Subcutaneous abdominal adipose tissue (tissue), 5 donors: ENCODE measurements at regions not wholly inside any gene's neighbourhood (a gene's known extent, or its start where the extent isn't known, plus 50 kb on each side); places are given as distances from the start of the nearest gene placed in this dataset.
"Not testable (repeated sequence)": the region's sequence is repeated elsewhere in the genome, so short reads cannot be mapped to it uniquely, and the experiment has no call there.

ENCODE experiments used
- H3K27ac ChIP-seq: one replicate; pipeline ENCODE4 v1.7.0; 2013; ENCODE audit warnings: low read depth, mild to moderate bottlenecking, inconsistent platforms, low read length, moderate library complexity
- H3K27me3 ChIP-seq, 5 donors: one replicate each; pipeline ENCODE4 v1.7.0; 2013; ENCODE audit warnings: low read length in 5 of 5, inconsistent platforms in 1 of 5; ENCODE audit not compliant: control insufficient read depth in 5 of 5, insufficient read depth in 4 of 5
- H3K36me3 ChIP-seq, 5 donors: one replicate each; pipeline ENCODE4 v1.7.0; 2013; ENCODE audit warnings: low read length in 5 of 5; ENCODE audit not compliant: control insufficient read depth in 5 of 5, insufficient read depth in 5 of 5
- H3K4me1 ChIP-seq, 5 donors: one replicate each; pipeline ENCODE4 v1.7.0; 2013; ENCODE audit warnings: low read length in 5 of 5, mild to moderate bottlenecking in 3 of 5, moderate library complexity in 1 of 5; ENCODE audit not compliant: control insufficient read depth in 5 of 5, insufficient read depth in 5 of 5
- H3K4me3 ChIP-seq, 5 donors: one replicate each; pipeline ENCODE4 v1.7.0; 2013; ENCODE audit warnings: low read length in 5 of 5, low read depth in 1 of 5
- H3K9ac ChIP-seq, 5 donors: one replicate each; pipeline ENCODE4 v1.7.0; 2013; ENCODE audit warnings: low read length in 5 of 5, mild to moderate bottlenecking in 4 of 5, moderate library complexity in 3 of 5
- H3K9me3 ChIP-seq, 5 donors: one replicate each; pipeline ENCODE4 v1.7.0; 2013; ENCODE audit warnings: low read length in 5 of 5; ENCODE audit not compliant: control insufficient read depth in 5 of 5
- donor health status: healthy.
- donor health status: healthy.
- donor health status: healthy.
- donor health status: healthy.
- donor health status: healthy.

DNA sequence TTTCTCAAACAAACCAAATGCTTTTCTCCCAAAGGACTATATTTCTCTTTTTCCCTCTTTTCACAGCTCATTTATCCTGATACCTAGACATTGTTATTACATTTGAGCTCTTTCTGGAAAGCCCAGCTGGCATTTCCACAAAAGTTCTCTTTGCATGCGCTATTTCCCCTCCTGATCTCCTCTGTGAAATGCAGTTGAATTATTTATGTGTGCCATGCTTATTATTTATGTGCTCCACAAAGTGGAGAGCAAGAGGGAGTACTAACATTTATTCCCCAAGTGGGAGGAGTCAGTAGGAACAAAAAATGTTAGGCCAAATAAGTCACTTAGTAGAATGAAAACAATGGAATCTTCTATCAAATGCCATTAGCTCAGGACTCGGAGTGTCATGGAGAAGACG, 626.6 kb upstream of the IGFBP7 start:
- no peak overlapping the region for H3K9ac ChIP-seq
- H3K27ac ChIP-seq, result no peak overlapping the region
- H3K36me3 ChIP-seq, result no peaks in the 10 kb centered on the region
- H3K27me3 ChIP-seq, result no peaks in the 10 kb centered on the region
- H3K4me3 ChIP-seq, result no peak overlapping the region
- no peaks in the 10 kb centered on the region for H3K9me3 ChIP-seq
- no peaks in the 10 kb centered on the region for H3K4me1 ChIP-seq

DNA sequence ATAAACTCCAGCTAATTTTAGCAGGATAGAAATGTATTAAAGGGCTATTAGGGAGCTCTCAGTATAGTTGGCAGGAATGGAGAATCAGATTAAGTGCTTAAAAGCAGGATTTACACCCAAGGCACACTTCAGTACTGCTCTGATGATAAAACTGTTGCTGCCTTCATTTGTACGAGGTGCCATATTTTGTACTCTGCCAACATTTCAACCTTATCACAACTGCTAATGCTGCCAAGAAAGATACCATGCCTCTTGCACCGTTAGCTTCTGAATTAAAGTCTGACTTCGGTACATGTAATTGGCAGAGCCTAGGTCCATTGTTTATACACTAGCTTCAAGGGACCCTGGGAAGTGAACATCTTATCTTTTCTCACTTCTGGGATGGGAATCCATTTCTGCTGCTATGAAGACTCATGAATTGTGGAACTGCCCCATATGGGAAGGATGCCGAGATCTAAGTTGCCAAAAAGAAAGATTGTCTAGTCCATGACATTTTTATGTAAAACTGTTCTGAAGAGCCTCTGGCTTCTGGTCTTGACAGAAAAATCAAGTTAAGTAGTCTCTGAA, 624.0 kb upstream of the IGFBP7 start:
- H3K9me3 ChIP-seq, result no peaks in the 10 kb centered on the region
- no peaks in the 10 kb centered on the region for H3K27me3 ChIP-seq
- no peak overlapping the region for H3K4me3 ChIP-seq

DNA sequence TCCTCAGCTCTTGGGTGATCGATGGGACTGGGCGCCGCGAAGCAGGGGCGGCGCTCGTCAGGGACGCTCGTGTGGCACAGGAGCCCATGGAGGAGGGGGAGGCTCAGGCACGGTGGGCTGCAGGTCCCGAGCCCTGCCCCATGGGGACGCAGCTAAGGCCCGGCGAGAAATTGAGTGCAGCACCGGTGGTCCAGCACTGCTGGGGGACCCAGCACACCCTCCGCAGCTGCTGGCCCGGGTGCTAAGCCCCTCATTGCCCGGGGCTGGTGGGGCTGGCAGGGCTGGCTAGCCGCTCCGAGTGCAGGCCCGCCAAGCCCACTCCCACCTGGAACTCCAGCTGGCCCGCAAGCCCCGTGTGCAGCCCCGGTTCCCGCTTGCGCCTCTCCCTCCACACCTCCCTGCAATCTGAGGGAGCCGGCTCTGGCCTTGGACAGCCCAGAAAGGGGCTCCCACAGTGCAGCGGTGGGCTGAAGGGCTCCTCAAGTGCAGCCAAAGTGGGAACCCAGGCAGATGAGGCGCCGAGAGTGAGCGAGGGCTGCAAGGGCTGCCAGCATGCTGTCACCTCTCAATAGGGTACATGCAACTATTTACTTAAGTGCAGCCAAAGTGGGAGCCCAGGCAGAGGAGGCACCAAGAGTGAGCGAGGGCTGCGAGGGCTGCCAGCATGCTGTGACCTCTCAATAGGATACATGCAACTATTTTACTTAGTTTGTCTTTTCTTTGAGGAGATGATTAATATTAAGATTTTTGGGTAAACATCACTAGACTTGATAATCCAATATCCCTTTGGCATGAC, 619.8 kb upstream of the IGFBP7 start:
- not testable (repeated sequence) for H3K36me3 ChIP-seq, H3K27ac ChIP-seq, H3K4me1 ChIP-seq, H3K9ac ChIP-seq, H3K4me3 ChIP-seq, H3K27me3 ChIP-seq, H3K9me3 ChIP-seq

More for the DNA sequence above, 624.0 kb upstream of the IGFBP7 start:
- Histone ChIP-seq H3K27ac (no peak overlapping the region), H3K4me1 (no peaks in the 10 kb centered on the region), H3K9ac (no peak overlapping the region), H3K36me3 (no peaks in the 10 kb centered on the region)

DNA sequence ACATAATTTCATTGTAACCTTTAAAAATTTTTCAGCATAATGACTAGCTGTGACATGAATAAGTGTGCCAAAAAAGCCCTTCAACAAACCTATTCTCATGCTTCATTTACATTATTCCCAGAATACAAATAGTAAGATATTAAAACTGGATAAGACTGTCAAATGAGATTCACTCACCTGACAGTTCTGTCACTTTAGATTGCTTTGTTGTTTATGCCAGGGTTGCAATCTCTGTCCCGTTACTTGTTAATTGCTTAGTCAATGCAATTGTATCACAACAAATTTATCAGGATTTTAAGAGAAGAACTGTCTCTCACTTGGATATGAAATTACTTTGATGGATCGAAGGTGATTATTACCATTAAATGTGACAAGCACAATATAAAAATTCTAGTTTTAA, 616.0 kb upstream of the IGFBP7 start:
- H3K4me1 ChIP-seq, result no peaks in the 10 kb centered on the region

DNA sequence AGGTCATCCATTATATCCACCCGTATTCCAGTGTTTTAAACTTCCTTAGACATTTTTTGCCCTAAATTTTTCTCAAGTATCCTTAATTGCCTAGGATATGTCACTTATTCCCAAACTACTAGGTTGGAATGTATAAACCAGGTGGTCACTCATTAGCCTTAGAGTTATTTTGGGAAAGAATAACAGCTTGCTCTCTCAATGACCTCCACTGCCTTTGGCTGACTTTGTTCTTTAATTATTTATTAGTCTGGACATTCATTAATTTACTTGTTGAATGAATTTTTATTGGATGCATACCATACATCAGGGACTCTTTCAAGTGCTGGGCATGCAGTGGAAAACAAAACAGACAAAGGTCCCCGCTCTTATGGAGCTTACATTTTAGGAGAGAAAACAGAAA, 609.3 kb upstream of the IGFBP7 start:
- Histone ChIP-seq H3K9ac (no peak overlapping the region), H3K4me3 (no peak overlapping the region), H3K27ac (no peak overlapping the region), H3K4me1 (no peaks in the 10 kb centered on the region), H3K36me3 (no peaks in the 10 kb centered on the region), H3K27me3 (no peaks in the 10 kb centered on the region), H3K9me3 (no peaks in the 10 kb centered on the region)

More for the DNA sequence above, 616.0 kb upstream of the IGFBP7 start:
- no peak overlapping the region for H3K9ac ChIP-seq
- no peaks in the 10 kb centered on the region for H3K27me3 ChIP-seq
- no peaks in the 10 kb centered on the region for H3K36me3 ChIP-seq
- H3K27ac ChIP-seq, result no peak overlapping the region
- no peaks in the 10 kb centered on the region for H3K9me3 ChIP-seq
- H3K4me3 ChIP-seq, result no peak overlapping the region

DNA sequence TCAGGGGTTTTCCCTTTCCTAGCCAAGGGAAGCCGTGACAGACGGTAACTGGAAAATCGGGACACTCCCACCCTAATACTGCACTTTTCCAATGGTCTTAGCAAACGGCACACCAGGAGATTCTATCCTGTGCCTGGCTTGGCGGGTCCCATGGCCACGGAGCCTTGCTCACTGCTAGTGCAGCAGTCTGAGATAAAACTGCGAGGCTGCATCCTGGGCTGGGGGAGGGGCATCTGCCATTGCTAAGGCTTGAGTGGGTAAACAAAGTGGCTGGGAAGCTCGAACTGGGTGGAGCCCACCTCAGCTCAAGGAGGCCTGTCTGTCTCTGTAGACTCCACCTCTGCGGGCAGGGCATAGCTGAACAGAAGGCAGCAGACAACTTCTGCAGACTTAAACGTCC, 604.1 kb upstream of the IGFBP7 start:
- not testable (repeated sequence) for H3K27me3 ChIP-seq, H3K4me3 ChIP-seq, H3K36me3 ChIP-seq, H3K9me3 ChIP-seq, H3K9ac ChIP-seq, H3K4me1 ChIP-seq, H3K27ac ChIP-seq

DNA sequence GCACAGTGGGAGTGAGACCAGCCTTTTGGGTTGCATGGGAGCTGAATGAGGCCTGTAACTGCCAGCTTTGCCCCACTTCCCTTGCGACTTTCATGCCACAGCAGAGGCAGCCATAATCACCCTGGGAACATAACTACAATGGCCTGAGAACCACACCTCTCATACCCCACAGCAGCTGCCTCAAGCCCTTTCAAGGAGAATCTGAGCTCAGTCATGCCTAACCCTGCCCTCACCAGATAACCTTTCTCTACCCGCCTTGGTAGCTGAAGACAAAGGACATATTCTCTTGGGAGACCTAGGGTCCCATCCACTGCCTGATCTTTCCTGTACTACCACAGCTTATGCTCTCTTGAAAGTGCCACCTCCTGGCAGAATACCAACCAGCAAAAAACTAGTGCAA, 599.9 kb upstream of the IGFBP7 start:
- no peaks in the 10 kb centered on the region for H3K27me3 ChIP-seq
- H3K9ac ChIP-seq, result no peak overlapping the region
- no peak overlapping the region for H3K27ac ChIP-seq
- no peaks in the 10 kb centered on the region for H3K4me1 ChIP-seq
- no peaks in the 10 kb centered on the region for H3K9me3 ChIP-seq
- no peaks in the 10 kb centered on the region for H3K36me3 ChIP-seq
- H3K4me3 ChIP-seq, result no peak overlapping the region

DNA sequence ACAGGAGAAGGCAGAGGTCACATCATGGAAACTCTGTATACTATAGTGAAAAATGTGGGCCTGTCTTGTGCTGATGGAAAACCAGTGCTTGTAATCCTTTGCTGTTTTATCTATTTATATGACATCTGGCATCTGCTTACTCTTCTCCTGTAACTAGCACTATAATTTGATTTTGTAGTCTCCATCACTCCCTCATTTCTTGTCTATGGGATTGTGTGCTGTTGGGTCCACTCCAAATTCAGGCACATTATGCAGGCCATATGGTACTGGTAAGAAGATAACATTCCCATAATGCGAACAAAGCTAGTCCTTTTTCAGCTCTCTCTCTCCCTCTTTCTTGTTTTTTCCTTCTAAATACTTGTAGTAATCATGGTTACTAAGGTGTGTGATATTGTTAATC, 581.2 kb upstream of the IGFBP7 start:
- H3K27me3 ChIP-seq, result no peaks in the 10 kb centered on the region
- H3K4me3 ChIP-seq, result no peak overlapping the region
- H3K9ac ChIP-seq, result no peak overlapping the region
- no peak overlapping the region for H3K27ac ChIP-seq
- H3K36me3 ChIP-seq, result no peaks in the 10 kb centered on the region
- peaks cover 2 to 7% (median 5%) of the 10 kb centered on the region in 5 donors for H3K9me3 ChIP-seq
- H3K4me1 ChIP-seq, result no peaks in the 10 kb centered on the region

DNA sequence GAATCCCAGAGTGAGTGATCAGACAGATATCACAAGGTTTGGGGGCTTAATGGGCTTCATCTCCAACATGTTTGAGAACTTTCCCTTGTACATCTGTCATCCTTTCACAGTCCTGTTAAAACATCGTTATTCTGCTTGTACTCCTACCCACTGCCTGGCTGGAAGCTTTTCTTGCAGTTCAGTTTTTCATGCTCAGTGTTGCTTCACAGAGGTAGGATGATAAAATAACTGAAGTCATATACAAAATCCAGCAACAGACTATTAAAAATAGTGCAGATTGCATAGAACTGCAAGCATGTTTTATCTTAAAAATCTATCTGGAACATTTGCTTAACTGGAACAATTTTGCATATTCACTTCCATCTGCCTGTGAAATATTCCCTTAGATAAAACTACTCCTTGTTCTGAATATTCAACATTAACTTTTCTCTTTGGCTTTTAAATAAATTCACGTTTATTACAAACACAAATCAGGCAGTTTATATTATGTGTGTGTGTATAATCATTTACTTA, 579.6 kb upstream of the IGFBP7 start:
- H3K27ac ChIP-seq, result no peak overlapping the region
- H3K36me3 ChIP-seq, result no peaks in the 10 kb centered on the region

DNA sequence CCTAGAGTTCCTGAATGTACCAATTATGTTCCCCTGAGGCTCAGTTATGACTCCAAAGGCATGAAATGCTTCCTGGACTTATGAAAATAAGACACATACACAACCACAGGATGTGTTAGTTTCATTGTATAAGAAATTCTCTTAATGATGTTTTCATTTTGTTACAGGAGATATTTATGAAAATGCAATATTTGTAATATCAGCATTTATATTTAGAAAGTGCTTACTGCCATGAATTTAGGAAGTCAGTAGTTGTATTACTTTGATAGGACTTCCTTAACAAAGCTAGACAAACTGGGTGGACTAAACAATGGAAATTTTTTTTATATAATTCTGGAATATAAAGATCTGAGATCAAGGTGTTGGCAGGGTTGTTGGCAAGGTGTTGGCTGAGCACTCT, 572.1 kb upstream of the IGFBP7 start:
- H3K36me3 ChIP-seq, result no peaks in the 10 kb centered on the region
- no peaks in the 10 kb centered on the region for H3K4me1 ChIP-seq
- no peak overlapping the region for H3K4me3 ChIP-seq
- H3K9me3 ChIP-seq, result no peaks in the 10 kb centered on the region
- H3K27ac ChIP-seq, result no peak overlapping the region
- no peak overlapping the region for H3K9ac ChIP-seq
- H3K27me3 ChIP-seq, result no peaks in the 10 kb centered on the region

More for the DNA sequence above, 579.6 kb upstream of the IGFBP7 start:
- peaks cover 2 to 7% (median 5%) of the 10 kb centered on the region in 5 donors for H3K9me3 ChIP-seq
- no peaks in the 10 kb centered on the region for H3K4me1 ChIP-seq
- H3K9ac ChIP-seq, result no peak overlapping the region
- H3K4me3 ChIP-seq, result no peak overlapping the region
- H3K27me3 ChIP-seq, result no peaks in the 10 kb centered on the region
